Thyroid gland (tissue), 4 donors: ENCODE measurements at regions not wholly inside any gene's neighbourhood (a gene's known extent, or its start where the extent isn't known, plus 50 kb on each side); places are given as distances from the start of the nearest gene placed in this dataset.

Experiments
- DNase-seq, 2 donors: peaks; one replicate each; pipeline ENCODE4 v3.0.0-alpha.2; 2019
- H3K27ac ChIP-seq, 3 donors: fragments of 200-600 bp; sonication (generic); 1 replicate in 2 of 3; 2 replicates in 1 of 3; pipeline ENCODE4 v1.5.1; 2016 to 2019; ENCODE audit warnings: mild to moderate bottlenecking in 1 of 3, moderate library complexity in 1 of 3
- H3K27me3 ChIP-seq: fragments of 200-600 bp; sonication (generic); one replicate; pipeline ENCODE4 v1.5.1; 2019
- H3K36me3 ChIP-seq, 2 donors: fragments of 200-600 bp; sonication (generic); one replicate each; pipeline ENCODE4 v1.5.1; 2016 to 2019
- H3K4me1 ChIP-seq, 2 donors: fragments of 200-600 bp; sonication (generic); one replicate each; pipeline ENCODE4 v1.5.1; 2017 to 2019
- H3K4me3 ChIP-seq, 3 donors: fragments of 200-600 bp; sonication (generic); replicated peaks in 1 of 3; 1 replicate in 2 of 3; 2 replicates in 1 of 3; pipeline ENCODE4 v1.5.1; 2016; ENCODE audit warnings: mild to moderate bottlenecking in 1 of 3
- H3K9me3 ChIP-seq: fragments of 200-600 bp; sonication (generic); one replicate; pipeline ENCODE4 v1.5.1; 2017
- CTCF ChIP-seq, 6 experiments: fragments of 200-600 bp in 3 of 6; fragments of 450-650 bp in 3 of 6; sonication (generic) in 3 of 6; IDR thresholded peaks; one replicate each; pipeline ENCODE4 v1.5.1; 2016 to 2019; ENCODE audit warnings: antibody characterized with exemption in 6 of 6, mild to moderate bottlenecking in 2 of 6, inconsistent platforms in 1 of 6, moderate library complexity in 1 of 6
- POLR2A ChIP-seq, 2 donors: fragments of 450-650 bp; IDR thresholded peaks; one replicate each; pipeline ENCODE4 v1.6.1; 2017; ENCODE audit warnings: antibody characterized with exemption in 2 of 2, mild to moderate bottlenecking in 2 of 2, moderate library complexity in 1 of 2
- WGBS, 2 donors: methylation state at CpG; one replicate each; pipeline ENCODE4 v1.1.5; 2017; 5-methylcytosine and 5-hydroxymethylcytosine counted together
- intact Hi-C: fragments of 100-400 bp; cut with DNase I; formaldehyde crosslinking; loops from one replicate; pipeline ENCODE4 v1.15.1; 2023

GRCh38 chr20:22680031-22680740 lies 95.8 kb upstream of the FOXA2 start:
- peak in 1 of 2 donors; percentile 36 for DNase-seq
- Histone ChIP-seq H3K9me3 (no peaks in the 10 kb centered on the region), H3K27me3 (no peaks in the 10 kb centered on the region), H3K4me3 (no peak overlapping the region), H3K4me1 (peaks cover 17 to 37% of the 10 kb centered on the region in 2 donors), H3K27ac (peak overlapping the region; percentile 71 to 96 (median 77)), H3K36me3 (no peaks in the 10 kb centered on the region)
- 35 to 36% methylated on average over 9 of the region's 9 CpGs for whole genome bisulfite sequencing, 2 donors
- intact Hi-C loops = loop anchor here (10.0 kb wide), 2 partner anchors 95 to 225 kb away; partner anchors contain the start of gene FOXA2
- TF ChIP-seq CTCF (IDR thresholded peaks at IDR 0.05) (no peak), POLR2A (IDR thresholded peaks at IDR 0.05) (no peak)

DNA sequence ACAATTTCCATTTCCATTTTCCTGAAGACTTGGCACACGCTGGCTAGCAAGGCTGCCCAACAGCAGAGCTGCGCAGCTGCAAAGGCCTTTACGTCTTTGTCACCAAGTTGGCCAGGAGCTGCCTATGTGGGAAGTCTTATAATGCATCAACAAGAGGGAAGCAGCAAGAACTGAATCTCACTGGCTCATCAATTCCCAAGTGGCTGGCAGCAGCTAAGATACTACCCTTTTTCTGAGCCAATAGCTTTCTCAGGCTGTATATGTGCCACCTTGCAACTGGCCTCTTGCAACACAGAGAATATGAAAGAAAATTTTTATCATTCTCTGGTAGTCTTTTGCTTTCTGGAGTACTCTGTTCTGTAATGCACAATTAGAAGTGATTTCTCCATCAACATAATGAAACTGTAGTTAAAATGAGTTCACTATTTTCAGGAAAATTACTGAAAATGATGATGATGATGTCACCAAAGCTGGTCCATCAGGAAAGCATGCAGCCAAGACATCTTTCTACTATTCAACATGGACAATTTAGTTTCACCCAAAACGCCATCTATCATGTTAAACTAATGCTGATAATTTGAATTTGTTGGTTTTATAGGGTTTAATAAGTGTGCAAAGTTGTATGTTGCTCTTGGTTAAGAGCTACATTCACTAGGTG lies 97.3 kb upstream of the FOXA2 start:
- H3K27me3 ChIP-seq = no peaks in the 10 kb centered on the region
- intact Hi-C loops = loop anchor here (10.0 kb wide), 2 partner anchors 97 to 227 kb away; partner anchors contain the start of gene FOXA2
- no peaks in the 10 kb centered on the region for H3K9me3 ChIP-seq
- 81 to 90% methylated on average over 4 of the region's 4 CpGs for WGBS, 2 donors
- H3K36me3 ChIP-seq = no peaks in the 10 kb centered on the region
- H3K4me1 ChIP-seq = peaks cover 17 to 37% of the 10 kb centered on the region in 2 donors
- no peak overlapping the region for H3K4me3 ChIP-seq
- H3K27ac ChIP-seq = peak overlapping the region in 2 of 3 donors; percentile 77 to 96
- DNase-seq = no peak
- no peak for TF ChIP-seq POLR2A (IDR thresholded peaks at IDR 0.05)
- no peak for TF ChIP-seq CTCF (IDR thresholded peaks at IDR 0.05)

DNA sequence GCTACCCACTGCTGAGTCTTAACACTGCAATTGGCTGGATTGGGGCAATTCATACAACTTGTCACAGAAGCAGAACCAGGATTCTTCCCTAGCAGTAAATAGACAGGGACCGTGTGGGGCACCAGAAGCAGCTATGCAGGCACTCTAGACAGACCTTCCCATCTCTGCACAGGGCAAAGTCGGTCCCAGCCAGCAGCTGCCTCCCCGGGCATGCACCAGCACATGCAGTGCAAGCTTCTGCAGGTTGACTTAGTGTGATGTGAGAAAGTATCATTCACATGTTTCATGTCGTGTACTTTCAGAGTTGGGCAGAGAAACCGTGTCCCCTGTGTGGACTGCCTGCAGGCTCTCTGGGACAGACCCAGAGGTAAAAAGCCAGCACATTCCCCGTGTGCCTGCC lies 98.0 kb upstream of the FOXA2 start:
- Histone ChIP-seq H3K4me1 (peaks cover 17 to 37% of the 10 kb centered on the region in 2 donors), H3K9me3 (no peaks in the 10 kb centered on the region), H3K36me3 (no peaks in the 10 kb centered on the region), H3K27me3 (no peaks in the 10 kb centered on the region), H3K4me3 (no peak overlapping the region), H3K27ac (peak overlapping the region in 1 of 3 donors; percentile 96)
- DNase-seq = no peak
- intact Hi-C loops = loop anchor here (10.0 kb wide), 2 partner anchors 98 to 228 kb away; partner anchors contain the start of gene FOXA2
- TF ChIP-seq CTCF (IDR thresholded peaks at IDR 0.05) (no peak), POLR2A (IDR thresholded peaks at IDR 0.05) (no peak)
- WGBS, 2 donors = 78 to 89% methylated on average over 6 of the region's 6 CpGs

- Histone ChIP-seq H3K27ac (peak overlapping the region in 2 of 3 donors; percentile 25 to 48), H3K9me3 (no peaks in the 10 kb centered on the region)
- intact Hi-C loops = loop anchor here (10.0 kb wide), 2 partner anchors 99 to 229 kb away; partner anchors contain the start of gene FOXA2
Observed at GRCh38 chr20:22684072-22684762, 99.8 kb upstream of the FOXA2 start.

More at GRCh38 chr20:22684072-22684762, 99.8 kb upstream of the FOXA2 start:
- Histone ChIP-seq H3K36me3 (no peaks in the 10 kb centered on the region), H3K27me3 (no peaks in the 10 kb centered on the region), H3K4me1 (peaks cover 17 to 36% of the 10 kb centered on the region in 2 donors), H3K4me3 (no peak overlapping the region)
- peak; percentile 72 to 96 (median 90) for TF ChIP-seq CTCF (IDR thresholded peaks at IDR 0.05)
- no peak for TF ChIP-seq POLR2A (IDR thresholded peaks at IDR 0.05)
- 40 to 50% methylated on average over 8 to 11 of the region's 12 CpGs for WGBS, 2 donors
- DNase-seq = peak; percentile 76 to 78
